NT2/D1 (cell line): ENCODE measurements at regions not wholly inside any gene's neighbourhood (a gene's known extent, or its start where the extent isn't known, plus 50 kb on each side); places are given as distances from the start of the nearest gene placed in this dataset.
"Not testable (repeated sequence)": the region's sequence is repeated elsewhere in the genome, so short reads cannot be mapped to it uniquely, and the experiment has no call there.

Experiments
- DNase-seq: peaks from one replicate; pipeline ENCODE4 v3.0.0-alpha.2; 2011; ENCODE audit warnings: low read depth, low spot score
- H3K27me3 ChIP-seq: 2 replicates; pipeline ENCODE4 v1.6.0; 2011; ENCODE audit warnings: mild to moderate bottlenecking; ENCODE audit not compliant: insufficient read length, insufficient read depth
- H3K36me3 ChIP-seq: 2 replicates; pipeline ENCODE4 v1.6.1; 2011; ENCODE audit warnings: mild to moderate bottlenecking, low read length, mixed read lengths; ENCODE audit not compliant: insufficient read depth, insufficient read length
- H3K4me1 ChIP-seq: 2 replicates; pipeline ENCODE4 v1.5.1; 2011; ENCODE audit not compliant: insufficient read depth, insufficient read length
- H3K4me3 ChIP-seq: 2 replicates; pipeline ENCODE4 v1.5.1; 2011; ENCODE audit warnings: low read depth; ENCODE audit not compliant: insufficient read length
- H3K9ac ChIP-seq: 2 replicates; pipeline ENCODE4 v1.6.0; 2011; ENCODE audit warnings: low read depth; ENCODE audit not compliant: insufficient read length
- H3K9me3 ChIP-seq: 2 replicates; pipeline ENCODE4 v1.5.1; 2011; ENCODE audit warnings: mild to moderate bottlenecking, low read length; ENCODE audit not compliant: insufficient read depth
- SUZ12 ChIP-seq: IDR thresholded peaks from 2 replicates; pipeline ENCODE4 v1.6.1; 2011; ENCODE audit not compliant: insufficient read length, insufficient read depth; ENCODE audit errors: extremely low read depth
- YY1 ChIP-seq: IDR thresholded peaks from 2 replicates; pipeline ENCODE4 v1.6.1; 2011; ENCODE audit not compliant: insufficient read length, insufficient read depth
- ZNF274 ChIP-seq: IDR thresholded peaks from 2 replicates; pipeline ENCODE4 v1.6.1; 2011; ENCODE audit warnings: mild to moderate bottlenecking, low read depth, low read length

- Histone ChIP-seq H3K36me3 (no peaks in the 10 kb centered on the region), H3K4me1 (no peaks in the 10 kb centered on the region), H3K9me3 (0 out of 2 replicates have a peak, but pooled peaks cover 6% of the 10 kb centered on the region), H3K27me3 (no peaks in the 10 kb centered on the region), H3K9ac (no peak overlapping the region), H3K4me3 (no peak overlapping the region)
- no peak for TF ChIP-seq YY1
- no peak for TF ChIP-seq SUZ12
- TF ChIP-seq ZNF274: no peak
- DNase-seq: no peak
These were observed 829.0 kb downstream of the TNS3 start for GRCh38 chr7:46752881-46753366.

- H3K9me3 ChIP-seq, H3K36me3 ChIP-seq, H3K27me3 ChIP-seq, H3K9ac ChIP-seq, H3K4me1 ChIP-seq, DNase-seq, H3K4me3 ChIP-seq: not testable (repeated sequence)
These were observed 829.8 kb downstream of the TNS3 start for GRCh38 chr7:46751927-46752723.

GRCh38 chr7:46751471-46751870 lies 830.4 kb upstream of the IGFBP3 start:
- no peaks in the 10 kb centered on the region for H3K4me1 ChIP-seq
- no peak overlapping the region for H3K9ac ChIP-seq
- H3K27me3 ChIP-seq: no peaks in the 10 kb centered on the region
- no peak for TF ChIP-seq ZNF274
- no peak for TF ChIP-seq YY1
- no peak for TF ChIP-seq SUZ12
- no peak overlapping the region for H3K4me3 ChIP-seq
- no peaks in the 10 kb centered on the region for H3K36me3 ChIP-seq
- no peak for DNase-seq
- H3K9me3 ChIP-seq: 0 out of 2 replicates have a peak, but pooled peaks cover 4% of the 10 kb centered on the region

- H3K4me1 ChIP-seq: no peaks in the 10 kb centered on the region
- H3K4me3 ChIP-seq: no peak overlapping the region
- H3K9ac ChIP-seq: no peak overlapping the region
- TF ChIP-seq SUZ12 (no peak), ZNF274 (no peak), YY1 (no peak)
- no peaks in the 10 kb centered on the region for H3K36me3 ChIP-seq
- DNase-seq: no peak
- no peaks in the 10 kb centered on the region for H3K9me3 ChIP-seq
- no peaks in the 10 kb centered on the region for H3K27me3 ChIP-seq
These were observed 829.3 kb upstream of the IGFBP3 start for GRCh38 chr7:46750321-46750865.

DNA sequence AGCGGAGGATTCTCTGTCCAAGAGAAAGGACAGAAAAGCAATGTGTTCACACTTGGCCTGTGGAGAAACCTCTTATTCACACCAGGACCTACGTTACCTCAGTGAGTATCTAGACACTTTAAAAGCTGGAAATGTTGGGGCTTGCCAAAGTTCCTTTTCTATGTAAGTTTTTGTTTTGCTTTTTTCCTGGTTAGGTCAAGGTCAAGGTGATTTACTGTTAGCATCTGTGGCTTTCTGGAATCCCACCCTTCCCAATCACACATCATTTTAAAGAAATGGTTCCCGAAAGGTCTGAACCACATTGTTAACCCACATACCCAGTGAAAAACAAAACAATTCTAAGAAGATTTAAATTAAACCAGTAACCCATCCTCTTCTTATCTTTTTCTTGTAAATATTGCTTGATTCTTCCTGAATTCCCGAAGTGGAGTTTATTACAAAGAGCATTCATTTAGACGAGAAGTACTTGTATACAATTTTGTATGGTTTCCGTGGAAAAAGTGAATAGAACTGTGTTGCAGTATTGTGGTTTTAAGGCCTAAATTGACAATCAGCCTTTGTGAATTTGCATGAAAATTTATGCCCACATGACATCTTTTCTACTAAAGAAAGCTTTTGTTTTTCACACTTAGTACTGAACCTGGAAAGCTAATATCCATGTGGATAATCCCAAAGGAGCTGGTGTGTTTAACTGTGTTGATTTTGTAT lies 827.0 kb upstream of the IGFBP3 start:
- no peaks in the 10 kb centered on the region for H3K4me1 ChIP-seq
- DNase-seq: no peak
- no peaks in the 10 kb centered on the region for H3K9me3 ChIP-seq
- no peaks in the 10 kb centered on the region for H3K27me3 ChIP-seq
- no peak overlapping the region for H3K4me3 ChIP-seq
- no peak overlapping the region for H3K9ac ChIP-seq
- TF ChIP-seq ZNF274 (no peak), SUZ12 (no peak), YY1 (no peak)
- H3K36me3 ChIP-seq: no peaks in the 10 kb centered on the region

- no peaks in the 10 kb centered on the region for H3K9me3 ChIP-seq
- H3K9ac ChIP-seq: no peak overlapping the region
- DNase-seq: no peak
- H3K27me3 ChIP-seq: no peaks in the 10 kb centered on the region
- no peak overlapping the region for H3K4me3 ChIP-seq
- TF ChIP-seq ZNF274 (no peak), YY1 (no peak), SUZ12 (no peak)
- no peaks in the 10 kb centered on the region for H3K4me1 ChIP-seq
- H3K36me3 ChIP-seq: no peaks in the 10 kb centered on the region
These were observed 825.9 kb upstream of the IGFBP3 start for GRCh38 chr7:46746695-46747687.
